HG03342 (cell line): ENCODE measurements at regions not wholly inside any gene's neighbourhood (a gene's known extent, or its start where the extent isn't known, plus 50 kb on each side); places are given as distances from the start of the nearest gene placed in this dataset.

Source experiments
- ATAC-seq: cut with Tn5 transposase; IDR thresholded peaks from one replicate; pipeline ENCODE4 v1.9.1; 2021; ENCODE audit warnings: mild to moderate bottlenecking, moderate library complexity; ENCODE audit not compliant: unreplicated experiment

DNA sequence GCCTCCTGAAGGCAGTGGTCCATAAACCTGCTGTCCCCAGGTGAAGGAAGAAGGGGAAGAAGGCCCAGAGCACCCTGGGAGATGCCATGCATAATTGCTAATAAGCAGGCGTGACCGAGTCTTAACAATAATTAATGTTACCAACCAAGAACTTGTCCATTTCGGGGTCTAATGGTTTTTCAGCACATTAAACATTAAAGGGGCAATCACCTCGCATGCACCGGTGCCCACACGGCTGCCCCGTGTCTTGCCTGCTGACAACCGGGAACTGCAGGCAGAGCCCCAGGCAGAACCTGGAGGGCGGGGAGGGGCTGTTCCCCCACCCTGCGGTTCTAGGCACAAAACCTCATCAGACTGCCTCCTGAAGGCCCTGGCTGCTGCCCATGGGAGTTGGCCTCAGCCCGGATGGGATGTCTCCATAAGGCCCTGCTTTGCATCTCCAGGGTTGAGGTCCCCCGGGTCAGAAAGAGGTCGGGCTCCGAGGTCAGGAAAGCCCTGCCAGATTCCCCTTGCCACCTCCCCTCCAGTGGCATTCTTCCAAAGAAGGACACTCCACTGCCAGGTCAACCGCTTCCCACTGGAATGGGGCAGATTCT is 169.0 kb downstream of the BUD13 start:
- no peak for ATAC-seq

DNA sequence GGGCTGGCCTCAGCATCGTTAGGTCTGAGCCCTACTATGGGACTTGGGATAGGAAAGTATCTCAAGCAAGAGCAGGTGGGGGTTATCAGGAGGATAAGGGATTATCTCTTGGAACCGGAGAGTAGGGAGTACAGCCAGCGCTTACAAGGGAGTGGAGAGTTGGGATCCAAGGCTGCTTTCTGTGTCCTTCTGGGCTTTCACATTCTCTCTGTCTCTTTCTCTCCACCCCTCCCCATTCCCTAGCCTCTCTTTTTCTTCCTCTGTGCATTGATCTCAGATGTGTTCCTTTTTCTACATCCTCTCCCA is 170.2 kb downstream of the BUD13 start:
- no peak for ATAC-seq

- no peak for ATAC-seq
These were observed 170.8 kb downstream of the BUD13 start for GRCh38 chr11:116601814-116602636.

DNA sequence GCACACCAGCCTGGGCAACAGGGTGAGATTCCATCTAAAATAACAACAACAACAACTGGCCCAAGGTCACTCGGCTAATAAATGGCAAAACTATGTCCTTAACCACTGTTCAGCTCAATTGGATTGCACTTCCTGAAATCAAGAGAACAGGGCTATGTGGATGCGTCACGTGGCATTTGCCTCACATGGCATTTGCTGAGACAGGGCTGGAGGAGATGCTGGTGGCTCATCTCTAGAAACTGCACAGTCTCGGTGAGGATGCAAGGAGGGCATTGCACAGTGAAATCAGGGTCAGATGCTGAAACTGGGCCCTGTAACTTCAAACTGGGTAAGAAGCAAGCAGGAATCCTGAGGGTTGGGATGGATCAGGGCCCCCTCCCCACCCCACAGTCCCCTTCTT is 171.9 kb downstream of the BUD13 start:
- no peak for ATAC-seq

DNA sequence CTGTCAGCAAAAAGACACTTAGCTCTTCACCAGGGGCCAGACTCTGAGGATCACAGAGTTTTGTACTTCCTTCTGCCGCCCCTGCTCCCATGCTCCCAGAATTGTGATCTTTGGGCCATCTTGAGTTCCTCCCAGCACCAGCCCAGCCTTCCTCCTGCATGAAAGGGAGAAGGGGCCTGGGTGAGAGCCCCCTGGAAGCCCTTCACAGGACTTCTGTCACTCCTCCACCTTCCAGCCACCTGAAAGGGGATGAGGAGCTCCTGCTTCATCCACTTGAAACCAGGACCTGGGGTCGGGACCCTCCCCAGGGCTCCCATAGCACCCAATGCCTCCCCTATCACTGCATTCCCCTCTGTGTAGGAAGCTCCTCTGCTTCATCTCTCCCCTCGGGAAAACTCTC is 174.2 kb downstream of the BUD13 start:
- ATAC-seq, result no peak

- ATAC-seq, result no peak
These were observed 174.8 kb downstream of the BUD13 start for GRCh38 chr11:116598036-116598435.

DNA sequence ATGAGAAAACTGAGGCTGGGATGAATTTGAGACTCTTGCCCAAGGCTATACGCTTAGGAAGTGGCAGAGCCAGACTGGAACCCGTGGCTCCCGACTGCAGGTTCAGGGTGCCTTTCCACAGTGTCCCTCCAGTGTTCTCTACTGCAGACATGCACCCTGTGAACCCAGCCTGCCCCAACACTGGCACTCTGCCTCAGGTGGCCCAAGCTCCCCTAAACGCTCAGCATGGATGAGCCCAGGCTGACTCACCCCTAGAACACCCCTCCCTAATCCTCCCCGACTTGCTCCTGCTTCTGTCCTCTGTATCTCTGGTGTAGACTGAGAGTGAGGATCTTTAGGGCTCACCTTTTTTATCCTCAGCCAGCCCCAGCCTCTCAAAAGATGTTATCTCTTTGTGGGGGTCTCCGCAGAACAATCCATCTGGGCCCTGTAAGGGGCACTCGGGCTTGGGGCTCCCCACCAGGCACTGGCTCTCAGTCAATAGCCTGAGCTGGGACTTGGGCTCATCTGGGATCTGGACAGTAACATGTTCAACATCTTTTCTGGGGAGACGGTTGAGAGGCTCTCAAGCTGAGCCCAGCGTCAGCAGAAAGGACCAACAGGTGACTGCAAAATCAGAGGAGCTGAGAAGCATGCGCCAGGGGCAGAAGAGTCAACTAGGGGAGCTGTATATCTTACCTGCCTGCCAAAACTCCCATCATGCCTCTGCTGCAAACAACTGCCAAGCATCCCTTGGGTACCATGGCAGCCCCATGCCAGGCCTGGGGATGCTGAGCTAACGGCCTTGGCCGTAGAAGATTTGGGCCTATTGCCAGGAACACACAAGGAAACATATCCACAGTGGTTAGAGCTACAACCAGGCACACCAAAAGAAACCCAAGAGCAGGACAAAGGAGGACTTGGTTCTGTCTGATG is 176.2 kb downstream of the BUD13 start:
- ATAC-seq, result no peak

DNA sequence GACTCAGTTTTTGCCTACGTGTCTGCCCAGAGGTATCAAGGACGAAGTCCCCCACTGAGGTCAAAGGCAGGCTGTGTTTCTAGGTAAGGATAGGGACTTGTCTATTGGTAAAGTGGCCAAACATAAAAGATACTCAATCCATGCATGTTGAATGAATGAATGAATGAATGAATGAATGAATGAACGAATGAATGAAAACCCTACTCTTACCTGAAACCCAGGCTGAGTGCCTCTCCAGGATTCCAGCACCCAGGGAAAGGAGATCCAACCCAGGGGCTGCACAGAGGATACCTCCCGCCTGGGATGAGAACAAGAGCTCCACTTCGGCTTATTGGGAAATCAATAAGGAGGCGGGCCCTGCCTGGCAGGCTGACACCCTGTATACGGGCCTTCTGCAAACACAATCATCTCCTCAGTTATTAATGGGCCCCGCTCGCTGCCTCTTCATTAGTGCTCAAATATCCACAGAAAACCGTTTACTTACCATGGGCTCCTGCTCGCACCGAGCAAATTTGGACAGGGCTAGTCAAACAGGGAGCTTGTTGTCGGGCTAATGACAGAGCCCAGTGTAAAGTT is 177.4 kb downstream of the BUD13 start:
- no peak for ATAC-seq

- ATAC-seq, result no peak
These were observed 181.8 kb downstream of the BUD13 start for GRCh38 chr11:116590844-116591570.

GRCh38 chr11:116589402-116589801 is 183.4 kb downstream of the BUD13 start:
- no peak for ATAC-seq

- ATAC-seq, result no peak
These were observed 186.4 kb downstream of the BUD13 start for GRCh38 chr11:116586392-116586791.

DNA sequence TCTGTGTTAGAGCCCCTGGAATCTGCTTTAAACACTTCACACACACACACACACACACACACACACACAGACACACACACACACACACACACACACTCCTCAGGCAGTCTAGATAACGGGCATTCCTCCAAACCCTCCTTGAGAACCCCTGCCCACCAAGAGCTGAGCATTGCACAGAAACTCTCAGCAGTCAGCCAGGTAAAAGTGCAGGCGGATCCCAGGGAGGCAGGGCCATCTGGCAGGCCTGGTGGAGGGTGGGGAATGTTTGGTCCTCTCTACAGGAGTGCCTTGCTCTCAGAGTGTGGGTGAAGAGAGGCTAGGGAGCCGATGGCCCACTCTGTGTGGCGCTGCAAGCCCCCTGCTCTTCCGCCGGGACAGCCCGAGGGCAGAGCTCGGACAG is 190.2 kb downstream of the BUD13 start:
- ATAC-seq, result no peak

- ATAC-seq, result no peak
These were observed 191.4 kb downstream of the BUD13 start for GRCh38 chr11:116581349-116581748.

- no peak for ATAC-seq
These were observed 192.0 kb downstream of the BUD13 start for GRCh38 chr11:116580799-116581198.

DNA sequence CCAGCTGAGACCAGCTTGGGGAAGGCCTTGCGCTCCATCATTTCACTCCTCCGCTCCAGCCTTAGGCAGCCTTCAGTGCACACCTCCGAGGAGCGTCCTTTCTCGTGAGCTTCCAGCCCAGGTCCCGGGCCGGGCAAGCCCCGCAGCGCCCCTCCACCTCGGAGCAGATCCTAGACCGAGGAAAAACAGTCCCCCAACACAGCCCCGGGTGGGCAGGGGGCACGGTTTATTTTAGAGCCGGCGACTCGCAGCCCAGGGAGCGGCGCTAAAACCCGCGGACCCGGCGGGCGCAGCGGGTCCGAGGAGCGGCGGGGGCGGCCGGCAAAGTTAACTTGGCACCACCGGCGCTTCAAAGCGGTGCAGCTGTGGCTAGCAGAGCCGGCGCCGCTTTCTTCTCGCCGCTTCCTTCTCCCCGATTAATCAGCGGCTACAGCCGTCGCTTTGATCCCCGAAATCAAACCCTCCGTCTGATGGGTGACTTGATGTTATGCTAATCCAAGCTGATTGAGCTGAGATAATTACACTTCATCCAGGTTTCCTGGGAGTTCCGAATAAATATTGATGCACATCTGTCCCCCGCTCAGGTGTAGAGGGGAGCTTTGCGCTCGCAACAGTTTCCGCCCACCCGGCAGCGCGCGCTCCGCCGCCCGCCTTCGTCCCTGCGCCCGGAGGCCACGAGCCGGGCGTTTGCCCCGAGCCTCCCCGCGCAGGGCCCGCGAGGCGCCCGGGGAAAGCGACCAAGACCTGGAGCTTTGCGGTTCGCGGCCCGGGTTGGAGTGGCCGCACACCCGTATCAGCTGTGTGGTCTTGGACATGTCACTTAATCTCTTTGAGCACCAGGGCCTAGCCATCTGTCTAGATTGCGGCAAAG is 192.7 kb downstream of the BUD13 start:
- no peak for ATAC-seq

DNA sequence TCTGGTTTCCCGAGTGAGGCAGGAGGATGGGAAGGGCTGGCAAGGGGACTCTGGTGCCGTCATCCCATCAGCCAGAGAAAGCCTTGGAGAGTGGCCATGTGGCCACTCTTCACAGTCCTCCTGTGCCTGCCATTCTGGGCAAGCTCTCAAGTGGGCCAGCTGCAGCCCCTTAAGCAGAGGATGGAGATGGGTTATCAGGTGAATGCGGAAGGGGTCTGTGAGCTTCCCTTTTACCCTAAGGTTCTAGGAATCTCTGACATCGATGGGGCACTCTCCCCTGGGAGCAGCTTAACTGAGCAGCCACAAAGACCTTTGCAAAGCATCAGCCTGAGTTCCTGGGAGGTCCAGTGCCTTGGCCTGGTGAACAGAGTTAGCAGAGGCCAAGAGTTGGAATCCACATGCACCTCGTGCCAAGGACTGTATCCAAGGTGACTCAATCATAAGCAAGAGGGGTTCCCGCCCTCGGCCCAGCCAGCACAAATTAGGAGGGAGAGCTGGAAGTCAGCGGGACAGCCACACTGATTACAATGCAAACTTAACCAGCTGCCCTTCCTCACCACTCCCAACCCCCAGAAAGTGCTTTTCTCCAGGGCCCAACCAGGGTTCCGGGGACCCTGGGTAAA is 193.6 kb downstream of the BUD13 start:
- no peak for ATAC-seq

- ATAC-seq, result no peak
These were observed 194.8 kb downstream of the BUD13 start for GRCh38 chr11:116577956-116578355.

GRCh38 chr11:116577273-116577672 is 195.5 kb downstream of the BUD13 start:
- ATAC-seq, result no peak

DNA sequence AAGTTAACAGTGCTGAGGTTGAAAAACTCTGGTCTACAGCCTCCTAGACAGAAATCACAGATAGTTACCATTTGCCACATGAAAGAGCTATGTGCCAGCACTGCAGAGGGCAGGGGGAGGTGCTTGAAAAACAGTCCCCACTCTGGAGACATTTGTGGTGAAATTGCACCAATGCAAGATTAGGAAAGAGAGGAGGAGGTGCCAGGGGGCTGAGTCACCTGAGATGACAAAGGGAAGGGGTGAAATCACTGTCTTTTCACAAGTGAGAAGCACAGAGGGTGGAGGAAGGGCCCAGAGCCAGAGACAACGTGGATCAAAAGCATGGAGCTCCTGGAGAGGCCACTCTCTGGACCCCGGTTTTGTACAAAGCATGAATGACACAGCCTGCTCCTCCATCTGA is 196.3 kb downstream of the BUD13 start:
- no peak for ATAC-seq
